SK-N-SH (cell line): ENCODE measurements at regions not wholly inside any gene's neighbourhood (a gene's known extent, or its start where the extent isn't known, plus 50 kb on each side); places are given as distances from the start of the nearest gene placed in this dataset.

Experiments used
- CTCF ChIA-PET: fragments of 300-600, 350-600 bp; formaldehyde crosslinking; extraction: SDS; loops from one replicate; lab custom pipeline; 2021; lab: Yijun Ruan, JAX
- POLR2A ChIA-PET: fragments of 350-600 bp; sonication (Branson Sonifier 250); formaldehyde crosslinking; extraction: SDS; loops from one replicate; lab custom pipeline; 2020; ENCODE audit warnings: antibody characterized with exemption, inconsistent platforms; lab: Yijun Ruan, JAX
- DNase-seq: peaks from one replicate; pipeline ENCODE4 v3.0.0; 2012
- H2AFZ ChIP-seq: fragments of 200-600 bp; sonication (generic); 2 replicates; pipeline ENCODE4 v1.8.1; 2016; ENCODE audit warnings: antibody characterized with exemption, mild to moderate bottlenecking, low read depth
- H3F3A ChIP-seq: fragments of 200-600 bp; sonication (generic); replicated peaks from 2 replicates; pipeline ENCODE3; 2016; ENCODE audit warnings: antibody characterized with exemption, mild to moderate bottlenecking; ENCODE audit not compliant: insufficient read depth
- H3K27ac ChIP-seq, 2 experiments: fragments of 200-500 bp in 1 of 2; fragments of 200-600 bp in 1 of 2; sonication (Bioruptor generic) in 1 of 2; sonication (generic), shearing (Covaris generic) in 1 of 2; 2 replicates each; pipeline versions ENCODE4 v1.5.1 to v1.6.1; 2014 to 2016; ENCODE audit warnings: low read depth in 2 of 2, inconsistent platforms in 1 of 2, low read length in 1 of 2, mild to moderate bottlenecking in 1 of 2, mixed read lengths in 1 of 2
- H3K27me3 ChIP-seq: fragments of 200-600 bp; sonication (generic), shearing (Covaris generic); 2 replicates; pipeline ENCODE4 v1.6.1; 2016; ENCODE audit warnings: mixed run types; ENCODE audit not compliant: insufficient read depth
- H3K36me3 ChIP-seq, 2 experiments: fragments of 200-500 bp in 1 of 2; fragments of 200-600 bp in 1 of 2; sonication (Bioruptor generic) in 1 of 2; sonication (generic) in 1 of 2; replicated peaks in 1 of 2; 2 replicates each; pipeline versions ENCODE3 to v1.5.1; 2014 to 2016; ENCODE audit warnings: low read length in 1 of 2, mild to moderate bottlenecking in 1 of 2; ENCODE audit not compliant: insufficient read depth in 2 of 2, control insufficient read depth in 1 of 2
- H3K4me1 ChIP-seq, 2 experiments: fragments of 200-500 bp in 1 of 2; fragments of 200-600 bp in 1 of 2; sonication (Bioruptor generic) in 1 of 2; sonication (generic), shearing (Covaris generic) in 1 of 2; 2 replicates each; pipeline versions ENCODE4 v1.5.1 to v1.6.1; 2014 to 2016; ENCODE audit warnings: low read depth in 1 of 2, low read length in 1 of 2, mixed run types in 1 of 2; ENCODE audit not compliant: insufficient read depth in 2 of 2, control insufficient read depth in 1 of 2
- H3K4me2 ChIP-seq: fragments of 200-600 bp; sonication (generic), shearing (Covaris generic); 2 replicates; pipeline ENCODE4 v1.6.1; 2017; ENCODE audit warnings: mixed run types
- H3K4me3 ChIP-seq, 2 experiments: fragments of 200-500 bp in 1 of 2; fragments of 200-600 bp in 1 of 2; sonication (Bioruptor generic) in 1 of 2; sonication (generic), shearing (Covaris generic) in 1 of 2; 2 replicates each; pipeline versions ENCODE4 v1.5.1 to v1.8.1; 2014 to 2016; ENCODE audit warnings: low read depth in 2 of 2, inconsistent platforms in 1 of 2, low read length in 1 of 2, mild to moderate bottlenecking in 1 of 2, mixed read lengths in 1 of 2, moderate library complexity in 1 of 2
- H3K79me2 ChIP-seq: fragments of 200-600 bp; sonication (generic); 2 replicates; pipeline ENCODE4 v1.8.1; 2017; ENCODE audit warnings: mild to moderate bottlenecking; ENCODE audit not compliant: insufficient read depth
- H3K9ac ChIP-seq: fragments of 200-600 bp; sonication (generic); 2 replicates; pipeline ENCODE4 v1.6.1; 2017; ENCODE audit warnings: mixed run types
- H3K9me2 ChIP-seq: fragments of 200-600 bp; sonication (generic); 2 replicates; pipeline ENCODE4 v1.6.1; 2017; ENCODE audit warnings: mixed run types
- H3K9me3 ChIP-seq: fragments of 200-600 bp; sonication (generic); 2 replicates; pipeline ENCODE4 v1.6.1; 2017; ENCODE audit warnings: mixed run types, mild to moderate bottlenecking, moderate library complexity
- H4K20me1 ChIP-seq: fragments of 200-600 bp; sonication (generic); 2 replicates; pipeline ENCODE4 v1.6.1; 2017; ENCODE audit warnings: mild to moderate bottlenecking, mixed run types; ENCODE audit not compliant: insufficient read depth
- CHD2 ChIP-seq: fragments of 150-350 bp; IDR thresholded peaks from 2 replicates; pipeline ENCODE4 v1.6.1; 2018; ENCODE audit warnings: low read length; ENCODE audit not compliant: partially characterized antibody
- ELF1 ChIP-seq: IDR thresholded peaks from 2 replicates; pipeline ENCODE4 v1.4.0; 2012
- EP300 ChIP-seq, 2 experiments: IDR thresholded peaks; 2 replicates each; pipeline versions ENCODE4 v1.4.0 to v1.6.1; 2012; ENCODE audit warnings: borderline replicate concordance in 1 of 2, low read depth in 1 of 2, low read length in 1 of 2
- EZH2phosphoT487 ChIP-seq: fragments of 200-600 bp; sonication (generic); IDR thresholded peaks from 2 replicates; pipeline ENCODE4 v1.6.1; 2017; ENCODE audit warnings: low read depth, mixed run types, mild to moderate bottlenecking, antibody characterized with exemption, moderate library complexity, borderline replicate concordance
- FOSL2 ChIP-seq: IDR thresholded peaks from 2 replicates; pipeline ENCODE4 v1.4.0; 2012; ENCODE audit warnings: low read depth, mild to moderate bottlenecking, moderate library complexity, borderline replicate concordance
- FOXM1 ChIP-seq: IDR thresholded peaks from 2 replicates; pipeline ENCODE4 v1.4.0; 2012; ENCODE audit warnings: low read depth, mild to moderate bottlenecking
- GABPA ChIP-seq: IDR thresholded peaks from 2 replicates; pipeline ENCODE4 v1.4.0; 2012; ENCODE audit warnings: low read depth, mild to moderate bottlenecking
- GATA2 ChIP-seq: sonication (generic); formaldehyde crosslinking; IDR thresholded peaks from 2 replicates; pipeline ENCODE4 v1.5.0; 2020; ENCODE audit warnings: mild to moderate bottlenecking, missing genetic modification reagents
- JUND ChIP-seq: IDR thresholded peaks from 2 replicates; pipeline ENCODE4 v1.4.0; 2012
- MEF2A ChIP-seq: IDR thresholded peaks from 2 replicates; pipeline ENCODE4 v1.4.0; 2012; ENCODE audit warnings: low read depth, borderline replicate concordance
- PBX3 ChIP-seq: IDR thresholded peaks from 2 replicates; pipeline ENCODE4; 2012
- POLR2AphosphoS5 ChIP-seq: IDR thresholded peaks from 2 replicates; pipeline ENCODE4 v1.6.1; 2012; ENCODE audit warnings: low read depth, low read length
- RCOR1 ChIP-seq: fragments of 150-350 bp; IDR thresholded peaks from 2 replicates; pipeline ENCODE4 v1.6.1; 2017; ENCODE audit warnings: antibody characterized with exemption, low read length
- RXRA ChIP-seq: IDR thresholded peaks from 2 replicates; pipeline ENCODE4 v1.4.0; 2012; ENCODE audit warnings: low read depth, mild to moderate bottlenecking, borderline replicate concordance
- SIN3A ChIP-seq: IDR thresholded peaks from 2 replicates; pipeline ENCODE4 v1.6.1; 2012; ENCODE audit warnings: low read depth, mild to moderate bottlenecking, low read length, moderate library complexity, borderline replicate concordance
- TAF1 ChIP-seq: IDR thresholded peaks from 2 replicates; pipeline ENCODE4 v1.6.1; 2012; ENCODE audit warnings: low read depth, mild to moderate bottlenecking, low read length, moderate library complexity, borderline replicate concordance
- TCF12 ChIP-seq: IDR thresholded peaks from 2 replicates; pipeline ENCODE4 v1.4.0; 2012
- USF1 ChIP-seq: IDR thresholded peaks from 2 replicates; pipeline ENCODE4 v1.4.0; 2012; ENCODE audit warnings: low read depth, borderline replicate concordance
- USF2 ChIP-seq: fragments of 150-350 bp; IDR thresholded peaks from 2 replicates; pipeline ENCODE4 v1.6.1; 2017; ENCODE audit warnings: antibody characterized with exemption, low read length, low read depth, borderline replicate concordance
- ZBTB33 ChIP-seq: IDR thresholded peaks from 2 replicates; pipeline ENCODE4 v1.4.0; 2012; ENCODE audit warnings: low read depth, borderline replicate concordance
- WGBS: methylation state at CpG from one replicate; pipeline ENCODE4 v1.1.6; 2017; ENCODE audit warnings: low lambda C conversion rate; 5-methylcytosine and 5-hydroxymethylcytosine counted together

GRCh38 chr18:25962919-25963318 lies 127.5 kb downstream of the SS18 start:
- 40% methylated on average over 2 of the region's 2 CpGs for WGBS
- H2AFZ ChIP-seq: no peak overlapping the region
- H3K4me1 ChIP-seq: peaks cover 0 to 8% of the 10 kb centered on the region in 2 experiments; a peak in 1 of 4 replicates
- no peaks in the 10 kb centered on the region for H3K27me3 ChIP-seq
- H3K36me3 ChIP-seq: no peaks in the 10 kb centered on the region
- no peaks in the 10 kb centered on the region for H3K79me2 ChIP-seq
- ChIA-PET CTCF (no interaction called here), POLR2A (no interaction called here)
- no peak for DNase-seq
- H3K9ac ChIP-seq: no peak overlapping the region
- no peak overlapping the region for H3K4me3 ChIP-seq
- no peaks in the 10 kb centered on the region for H3F3A ChIP-seq
- no peak for TF ChIP-seq RCOR1
- no peak for TF ChIP-seq GABPA
- TF ChIP-seq FOSL2: no peak
- no peak for TF ChIP-seq GATA2 (CRISPR knock-in tag)
- no peak for TF ChIP-seq USF2
- no peak for TF ChIP-seq TAF1
- no peak for TF ChIP-seq MEF2A
- no peak for TF ChIP-seq RXRA
- no peak for TF ChIP-seq PBX3
- no peak for TF ChIP-seq JUND
- no peak for TF ChIP-seq ELF1
- no peak for TF ChIP-seq EP300 (IDR thresholded peaks at IDR 0.05; ENCODE audit: borderline replicate concordance in 1 of 2, low read depth in 1 of 2, low read length in 1 of 2)
- no peak for TF ChIP-seq POLR2AphosphoS5
- no peak for TF ChIP-seq EZH2phosphoT487
- no peak for TF ChIP-seq TCF12
- no peak for TF ChIP-seq CHD2
- no peak for TF ChIP-seq SIN3A
- no peak for TF ChIP-seq USF1
- no peak overlapping the region for H3K27ac ChIP-seq
- H3K9me3 ChIP-seq: no peaks in the 10 kb centered on the region
- H3K9me2 ChIP-seq: no peaks in the 10 kb centered on the region
- H3K4me2 ChIP-seq: no peak overlapping the region
- no peaks in the 10 kb centered on the region for H4K20me1 ChIP-seq

GRCh38 chr18:25962176-25962575 lies 128.2 kb downstream of the SS18 start:
- DNase-seq: no peak
- H2AFZ ChIP-seq: no peak overlapping the region
- H3K27me3 ChIP-seq: no peaks in the 10 kb centered on the region
- ChIA-PET POLR2A (no interaction called here), CTCF (interaction anchor here (1.4 kb wide), 1 partner anchor 11 kb away, joined by 3 read pairs; no protein-coding TSS in a partner anchor)
- no peaks in the 10 kb centered on the region for H4K20me1 ChIP-seq
- H3K9ac ChIP-seq: no peak overlapping the region
- H3K4me1 ChIP-seq: peaks cover 0 to 8% of the 10 kb centered on the region in 2 experiments; a peak in 1 of 4 replicates
- WGBS: 49% methylated on average over 3 of the region's 4 CpGs
- H3K9me2 ChIP-seq: no peaks in the 10 kb centered on the region
- no peaks in the 10 kb centered on the region for H3K36me3 ChIP-seq
- no peaks in the 10 kb centered on the region for H3F3A ChIP-seq
- no peak for TF ChIP-seq FOXM1
- TF ChIP-seq ZBTB33: no peak
- no peak for TF ChIP-seq GABPA
- no peaks in the 10 kb centered on the region for H3K79me2 ChIP-seq
- H3K4me3 ChIP-seq: no peak overlapping the region
- no peaks in the 10 kb centered on the region for H3K9me3 ChIP-seq
- no peak overlapping the region for H3K4me2 ChIP-seq
- H3K27ac ChIP-seq: no peak overlapping the region
